Loucy (cell line): ENCODE measurements at regions not wholly inside any gene's neighbourhood (a gene's known extent, or its start where the extent isn't known, plus 50 kb on each side); places are given as distances from the start of the nearest gene placed in this dataset.

Source experiments
- H2AFZ ChIP-seq: fragments of 200-600 bp; sonication (generic); 2 replicates; pipeline ENCODE4 v1.6.0; 2016; ENCODE audit warnings: antibody characterized with exemption, mild to moderate bottlenecking, low read length, moderate library complexity
- H3F3A ChIP-seq: fragments of 200-600 bp; 2 replicates; pipeline ENCODE4 v1.6.0; 2016; ENCODE audit warnings: antibody characterized with exemption, low read depth, mild to moderate bottlenecking
- H3K27me3 ChIP-seq: fragments of 200-600 bp; sonication (generic); 2 replicates; pipeline ENCODE4 v1.6.1; 2014; ENCODE audit warnings: low read length, mild to moderate bottlenecking; ENCODE audit not compliant: insufficient read depth, poor library complexity, severe bottlenecking
- H3K36me3 ChIP-seq: fragments of 200-600 bp; sonication (generic); 2 replicates; pipeline ENCODE4 v1.6.1; 2016; ENCODE audit warnings: low read length; ENCODE audit not compliant: insufficient read depth
- H3K4me1 ChIP-seq: fragments of 200-600 bp; sonication (generic); 2 replicates; pipeline ENCODE4 v1.5.1; 2014; ENCODE audit warnings: low read length, mild to moderate bottlenecking; ENCODE audit not compliant: insufficient read depth, poor library complexity, severe bottlenecking
- H3K4me2 ChIP-seq: fragments of 200-600 bp; sonication (generic); 2 replicates; pipeline ENCODE4 v1.6.0; 2014; ENCODE audit warnings: antibody characterized with exemption, low read length, low read depth, mild to moderate bottlenecking; ENCODE audit not compliant: poor library complexity, severe bottlenecking
- H3K4me3 ChIP-seq: fragments of 200-600 bp; sonication (generic); 2 replicates; pipeline ENCODE4 v1.5.1; 2014; ENCODE audit warnings: low read length, mild to moderate bottlenecking, mixed read lengths; ENCODE audit not compliant: poor library complexity, severe bottlenecking
- H3K79me2 ChIP-seq: fragments of 200-600 bp; sonication (generic); 2 replicates; pipeline ENCODE4 v1.6.1; 2014; ENCODE audit warnings: low read length; ENCODE audit not compliant: insufficient read depth
- H3K9ac ChIP-seq: fragments of 200-600 bp; sonication (generic); 2 replicates; pipeline ENCODE4 v1.6.0; 2014; ENCODE audit warnings: mild to moderate bottlenecking, low read depth, low read length, moderate library complexity; ENCODE audit not compliant: poor library complexity, severe bottlenecking
- H3K9me2 ChIP-seq: fragments of 200-600 bp; sonication (generic); replicated peaks from 2 replicates; pipeline ENCODE4 v1.6.1; 2016; ENCODE audit warnings: low read depth, low read length, mixed read lengths
- H3K9me3 ChIP-seq: fragments of 200-600 bp; sonication (generic); 2 replicates; pipeline ENCODE4 v1.6.1; 2014; ENCODE audit warnings: mild to moderate bottlenecking, antibody characterized with exemption, low read length, low read depth; ENCODE audit not compliant: insufficient read depth
- H4K20me1 ChIP-seq: fragments of 200-600 bp; sonication (generic); 2 replicates; pipeline ENCODE4 v1.6.0; 2014; ENCODE audit warnings: antibody characterized with exemption, low read length, mild to moderate bottlenecking; ENCODE audit not compliant: insufficient read depth, poor library complexity, severe bottlenecking
- CTCF ChIP-seq: fragments of 200-600 bp; sonication (generic); conservative IDR thresholded peaks from 2 replicates; pipeline ENCODE4 v1.5.1; 2014; ENCODE audit warnings: mild to moderate bottlenecking, antibody characterized with exemption, low read length
- EZH2phosphoT487 ChIP-seq: fragments of 200-600 bp; IDR thresholded peaks from 2 replicates; pipeline ENCODE4 v1.6.1; 2018; ENCODE audit warnings: antibody characterized with exemption, mild to moderate bottlenecking, moderate library complexity, borderline replicate concordance

GRCh38 chr6:14934013-14934412, 311.9 kb upstream of the JARID2 start:
- H4K20me1 ChIP-seq, result no peaks in the 10 kb centered on the region
- no peaks in the 10 kb centered on the region for H3K36me3 ChIP-seq
- H3K9me2 ChIP-seq, result no peaks in the 10 kb centered on the region
- H2AFZ ChIP-seq, result 0 out of 2 replicates have a peak overlapping the region, but pooled peaks have one; percentile 1
- no peaks in the 10 kb centered on the region for H3K9me3 ChIP-seq
- H3K79me2 ChIP-seq, result no peaks in the 10 kb centered on the region
- no peak overlapping the region for H3K4me3 ChIP-seq
- H3K4me2 ChIP-seq, result no peak overlapping the region
- H3K9ac ChIP-seq, result no peak overlapping the region
- H3K27me3 ChIP-seq, result no peaks in the 10 kb centered on the region
- H3K4me1 ChIP-seq, result no peaks in the 10 kb centered on the region
- no peaks in the 10 kb centered on the region for H3F3A ChIP-seq
- TF ChIP-seq EZH2phosphoT487 (no peak), CTCF (no peak)

GRCh38 chr6:14934844-14935243, 311.0 kb upstream of the JARID2 start:
- H3K4me1 ChIP-seq, result no peaks in the 10 kb centered on the region
- H3K27me3 ChIP-seq, result no peaks in the 10 kb centered on the region
- no peaks in the 10 kb centered on the region for H3K79me2 ChIP-seq
- H3F3A ChIP-seq, result no peaks in the 10 kb centered on the region
- H3K36me3 ChIP-seq, result no peaks in the 10 kb centered on the region
- H3K9ac ChIP-seq, result no peak overlapping the region
- no peak overlapping the region for H2AFZ ChIP-seq
- TF ChIP-seq EZH2phosphoT487 (no peak), CTCF (no peak)
- H3K4me2 ChIP-seq, result no peak overlapping the region
- H4K20me1 ChIP-seq, result no peaks in the 10 kb centered on the region
- no peak overlapping the region for H3K4me3 ChIP-seq
- no peaks in the 10 kb centered on the region for H3K9me3 ChIP-seq
- H3K9me2 ChIP-seq, result no peaks in the 10 kb centered on the region

- H3K9me2 ChIP-seq, result no peaks in the 10 kb centered on the region
- no peaks in the 10 kb centered on the region for H3F3A ChIP-seq
- no peaks in the 10 kb centered on the region for H3K9me3 ChIP-seq
- no peak overlapping the region for H3K9ac ChIP-seq
- H2AFZ ChIP-seq, result no peak overlapping the region
- H3K4me1 ChIP-seq, result no peaks in the 10 kb centered on the region
- H3K4me2 ChIP-seq, result no peak overlapping the region
- no peaks in the 10 kb centered on the region for H3K36me3 ChIP-seq
- H3K27me3 ChIP-seq, result no peaks in the 10 kb centered on the region
- H3K79me2 ChIP-seq, result no peaks in the 10 kb centered on the region
- no peak overlapping the region for H3K4me3 ChIP-seq
- H4K20me1 ChIP-seq, result no peaks in the 10 kb centered on the region
- TF ChIP-seq CTCF (no peak), EZH2phosphoT487 (no peak)
Observed at GRCh38 chr6:14936861-14937260, 309.0 kb upstream of the JARID2 start.
